Urinary bladder (tissue), 3 donors: ENCODE measurements at regions not wholly inside any gene's neighbourhood (a gene's known extent, or its start where the extent isn't known, plus 50 kb on each side); places are given as distances from the start of the nearest gene placed in this dataset.
"Not testable (repeated sequence)": the region's sequence is repeated elsewhere in the genome, so short reads cannot be mapped to it uniquely, and the experiment has no call there.

Experiments
- DNase-seq: peaks from one replicate; pipeline ENCODE4 v3.0.0-alpha.2; 2015; ENCODE audit errors: extremely low spot score
- H3K27ac ChIP-seq: one replicate; pipeline ENCODE4 v1.5.1; 2013; ENCODE audit warnings: low read depth, mild to moderate bottlenecking, moderate library complexity
- H3K36me3 ChIP-seq: one replicate; pipeline ENCODE4 v1.6.1; 2013; ENCODE audit warnings: mild to moderate bottlenecking, moderate library complexity; ENCODE audit not compliant: insufficient read depth
- H3K4me1 ChIP-seq: one replicate; pipeline ENCODE4 v1.6.1; 2013; ENCODE audit warnings: mild to moderate bottlenecking, moderate library complexity; ENCODE audit not compliant: insufficient read depth
- H3K4me3 ChIP-seq: one replicate; pipeline ENCODE4 v1.5.1; 2013; ENCODE audit warnings: low read depth, low read length
- WGBS: extraction: QIAGEN DNeasy Blood & Tissue Kit; methylation state at CpG from one replicate; pipeline ENCODE4 v1.1.7; 2013; 5-methylcytosine and 5-hydroxymethylcytosine counted together
- donor health status: healthy with polysubstance abuse.
- donor health status: healthy.

GRCh38 chr5:138702166-138703077 lies 50.8 kb upstream of the CTNNA1 start:
- WGBS = 68% methylated on average over 5 of the region's 5 CpGs
- no peak overlapping the region for H3K4me3 ChIP-seq
- no peaks in the 10 kb centered on the region for H3K36me3 ChIP-seq
- no peaks in the 10 kb centered on the region for H3K4me1 ChIP-seq
- no peak overlapping the region for H3K27ac ChIP-seq
- DNase-seq = no peak

- Histone ChIP-seq H3K27ac (no peak overlapping the region), H3K4me3 (no peak overlapping the region), H3K36me3 (no peaks in the 10 kb centered on the region), H3K4me1 (no peaks in the 10 kb centered on the region)
- WGBS = 93% methylated on average over 3 of the region's 3 CpGs
- DNase-seq = no peak
These were observed 51.5 kb upstream of the CTNNA1 start for GRCh38 chr5:138701678-138702077.

GRCh38 chr5:138700581-138701362 lies 52.5 kb upstream of the CTNNA1 start:
- no peaks in the 10 kb centered on the region for H3K4me1 ChIP-seq
- WGBS = 89% methylated on average over 8 of the region's 8 CpGs
- H3K36me3 ChIP-seq = no peaks in the 10 kb centered on the region
- no peak overlapping the region for H3K4me3 ChIP-seq
- H3K27ac ChIP-seq = no peak overlapping the region
- no peak for DNase-seq

- no peaks in the 10 kb centered on the region for H3K36me3 ChIP-seq
- 96% methylated on average over 2 of the region's 2 CpGs for WGBS
- no peaks in the 10 kb centered on the region for H3K4me1 ChIP-seq
- H3K4me3 ChIP-seq = no peak overlapping the region
- no peak for DNase-seq
- H3K27ac ChIP-seq = no peak overlapping the region
These were observed 53.7 kb upstream of the CTNNA1 start for GRCh38 chr5:138699482-138699881.

GRCh38 chr5:138698713-138699112 lies 54.5 kb upstream of the CTNNA1 start:
- WGBS = 78% methylated on average over 5 of the region's 5 CpGs
- Histone ChIP-seq H3K27ac (no peak overlapping the region), H3K4me1 (no peaks in the 10 kb centered on the region), H3K4me3 (no peak overlapping the region), H3K36me3 (no peaks in the 10 kb centered on the region)
- DNase-seq = no peak

- H3K36me3 ChIP-seq = no peaks in the 10 kb centered on the region
- H3K4me1 ChIP-seq = no peaks in the 10 kb centered on the region
- no peak overlapping the region for H3K27ac ChIP-seq
- 81% methylated on average over 7 of the region's 7 CpGs for WGBS
- no peak overlapping the region for H3K4me3 ChIP-seq
- no peak for DNase-seq
These were observed 55.4 kb upstream of the CTNNA1 start for GRCh38 chr5:138697720-138698360.

- no peak overlapping the region for H3K27ac ChIP-seq
- 70% methylated on average over 6 of the region's 6 CpGs for WGBS
- H3K36me3 ChIP-seq = no peaks in the 10 kb centered on the region
- H3K4me3 ChIP-seq = no peak overlapping the region
- H3K4me1 ChIP-seq = no peaks in the 10 kb centered on the region
- no peak for DNase-seq
These were observed 56.7 kb upstream of the CTNNA1 start for GRCh38 chr5:138696501-138696900.

GRCh38 chr5:138695781-138696180 lies 57.4 kb upstream of the CTNNA1 start:
- H3K4me1 ChIP-seq = no peaks in the 10 kb centered on the region
- H3K27ac ChIP-seq = no peak overlapping the region
- no peak overlapping the region for H3K4me3 ChIP-seq
- no peak for DNase-seq
- no peaks in the 10 kb centered on the region for H3K36me3 ChIP-seq
- 78% methylated on average over 3 of the region's 3 CpGs for WGBS

GRCh38 chr5:138694146-138694545 lies 59.1 kb upstream of the CTNNA1 start:
- H3K4me3 ChIP-seq = no peak overlapping the region
- H3K4me1 ChIP-seq = no peaks in the 10 kb centered on the region
- WGBS = 96% methylated on average over 3 of the region's 3 CpGs
- no peak overlapping the region for H3K27ac ChIP-seq
- no peaks in the 10 kb centered on the region for H3K36me3 ChIP-seq
- no peak for DNase-seq

GRCh38 chr5:138692370-138692769 lies 60.9 kb upstream of the CTNNA1 start:
- DNase-seq = no peak
- no peak overlapping the region for H3K4me3 ChIP-seq
- no peak overlapping the region for H3K27ac ChIP-seq
- H3K4me1 ChIP-seq = no peaks in the 10 kb centered on the region
- no peaks in the 10 kb centered on the region for H3K36me3 ChIP-seq

GRCh38 chr5:138686668-138687067 lies 66.6 kb upstream of the CTNNA1 start:
- no peak for DNase-seq
- no peak overlapping the region for H3K27ac ChIP-seq
- H3K36me3 ChIP-seq = no peaks in the 10 kb centered on the region
- H3K4me1 ChIP-seq = no peaks in the 10 kb centered on the region
- no peak overlapping the region for H3K4me3 ChIP-seq
- 73% methylated on average over 4 of the region's 4 CpGs for WGBS

- Histone ChIP-seq H3K4me1 (no peaks in the 10 kb centered on the region), H3K4me3 (no peak overlapping the region), H3K36me3 (no peaks in the 10 kb centered on the region), H3K27ac (no peak overlapping the region)
- 60% methylated on average over 2 of the region's 2 CpGs for WGBS
- DNase-seq = no peak
These were observed 68.0 kb upstream of the CTNNA1 start for GRCh38 chr5:138685193-138685745.

GRCh38 chr5:138682462-138682861 lies 70.8 kb upstream of the CTNNA1 start:
- not testable (repeated sequence) for DNase-seq, H3K27ac ChIP-seq, H3K4me1 ChIP-seq, H3K36me3 ChIP-seq, H3K4me3 ChIP-seq
- 76% methylated on average over 3 of the region's 4 CpGs for WGBS
